Ishikawa (cell line): ENCODE measurements at regions not wholly inside any gene's neighbourhood (a gene's known extent, or its start where the extent isn't known, plus 50 kb on each side); places are given as distances from the start of the nearest gene placed in this dataset.

Experiments used
- CREB1 ChIP-seq: IDR thresholded peaks from 2 replicates; pipeline ENCODE4 v1.6.1; 2012; ENCODE audit warnings: low read depth
- REST ChIP-seq: IDR thresholded peaks from 2 replicates; pipeline ENCODE4 v1.6.1; 2012; ENCODE audit warnings: low read depth, mild to moderate bottlenecking

GRCh38 chr10:29389493-29389892, 100.6 kb downstream of the LYZL1 start:
- TF ChIP-seq REST (no peak), CREB1 (no peak)
